ENCODE measurements at regions not wholly inside any gene's neighbourhood (a gene's known extent, or its start where the extent isn't known, plus 50 kb on each side); places are given as distances from the start of the nearest gene placed in this dataset.

DNA sequence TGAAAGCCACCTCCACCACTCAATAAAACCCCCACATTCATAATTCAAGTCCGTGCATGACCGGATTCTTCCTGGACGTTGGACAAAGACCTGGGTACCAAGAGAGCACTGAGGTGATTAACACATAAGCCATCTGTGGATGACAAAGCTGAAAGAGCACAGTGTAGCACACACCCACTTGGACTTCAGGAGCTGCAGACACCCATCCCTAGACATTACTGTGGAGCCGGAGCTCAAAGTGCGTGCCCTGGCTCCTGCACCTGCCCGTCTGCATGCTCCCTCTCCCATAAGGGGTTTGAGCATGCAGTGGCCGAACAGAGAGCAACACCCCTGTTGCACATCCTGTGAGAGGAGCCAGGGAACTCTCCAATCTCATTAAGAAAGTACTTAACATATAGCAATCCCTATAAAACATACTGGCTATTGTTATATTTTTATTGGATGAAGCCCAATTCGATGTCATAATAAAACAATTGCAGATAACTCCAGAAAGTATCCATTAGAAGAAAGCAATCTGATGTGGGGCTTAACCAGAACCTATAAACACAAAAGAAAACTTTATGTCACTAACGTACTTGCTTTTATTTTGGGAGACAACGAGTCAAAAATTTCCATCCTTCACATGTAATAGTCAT, 1174.2 kb upstream of the C9orf72 start:
- TF ChIP-seq, protein P1, sequence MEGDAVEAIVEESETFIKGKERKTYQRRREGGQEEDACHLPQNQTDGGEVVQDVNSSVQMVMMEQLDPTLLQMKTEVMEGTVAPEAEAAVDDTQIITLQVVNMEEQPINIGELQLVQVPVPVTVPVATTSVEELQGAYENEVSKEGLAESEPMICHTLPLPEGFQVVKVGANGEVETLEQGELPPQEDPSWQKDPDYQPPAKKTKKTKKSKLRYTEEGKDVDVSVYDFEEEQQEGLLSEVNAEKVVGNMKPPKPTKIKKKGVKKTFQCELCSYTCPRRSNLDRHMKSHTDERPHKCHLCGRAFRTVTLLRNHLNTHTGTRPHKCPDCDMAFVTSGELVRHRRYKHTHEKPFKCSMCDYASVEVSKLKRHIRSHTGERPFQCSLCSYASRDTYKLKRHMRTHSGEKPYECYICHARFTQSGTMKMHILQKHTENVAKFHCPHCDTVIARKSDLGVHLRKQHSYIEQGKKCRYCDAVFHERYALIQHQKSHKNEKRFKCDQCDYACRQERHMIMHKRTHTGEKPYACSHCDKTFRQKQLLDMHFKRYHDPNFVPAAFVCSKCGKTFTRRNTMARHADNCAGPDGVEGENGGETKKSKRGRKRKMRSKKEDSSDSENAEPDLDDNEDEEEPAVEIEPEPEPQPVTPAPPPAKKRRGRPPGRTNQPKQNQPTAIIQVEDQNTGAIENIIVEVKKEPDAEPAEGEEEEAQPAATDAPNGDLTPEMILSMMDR (IDR thresholded peaks at IDR 0.05; ENCODE audit: low read depth, low read length, poor library complexity, severe bottlenecking), result no peak
- no peak for TF ChIP-seq EZH2phosphoT487 (IDR thresholded peaks at IDR 0.05; ENCODE audit: borderline replicate concordance, low read length)

Data from DOHH2 (cell line).